RCC 7860 (cell line): ENCODE measurements at regions not wholly inside any gene's neighbourhood (a gene's known extent, or its start where the extent isn't known, plus 50 kb on each side); places are given as distances from the start of the nearest gene placed in this dataset.

Experiments
- DNase-seq: peaks from one replicate; pipeline ENCODE4 v3.0.0-alpha.2; 2015; ENCODE audit warnings: low spot score
- FAIRE-seq: peaks from 2 replicates; lab custom pipeline; 2012; peaks lifted over from hg19 to GRCh38; lab: Jason Lieb, UNC

DNA sequence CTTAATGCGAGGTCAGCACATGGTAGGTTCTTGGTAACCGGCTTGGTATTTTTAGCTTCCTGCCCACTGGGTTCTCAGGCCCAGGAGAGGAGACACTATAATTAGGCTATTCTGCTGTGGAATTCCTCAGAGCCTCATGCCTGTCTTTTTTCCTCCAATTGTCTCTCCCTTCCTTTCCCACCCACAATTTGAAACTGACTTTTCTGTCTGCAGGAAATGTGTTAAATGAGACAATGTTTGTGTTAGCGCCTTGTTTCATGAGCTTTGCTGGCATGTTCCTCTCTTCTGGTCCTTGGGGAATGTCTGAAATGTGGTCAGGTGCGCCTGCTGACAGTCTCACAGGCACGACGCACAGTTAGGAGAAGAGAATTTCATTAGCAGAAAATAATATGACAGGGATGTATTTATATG lies 223.6 kb upstream of the CTNNB1 start:
- DNase-seq (no peak), FAIRE-seq (no peak)

DNA sequence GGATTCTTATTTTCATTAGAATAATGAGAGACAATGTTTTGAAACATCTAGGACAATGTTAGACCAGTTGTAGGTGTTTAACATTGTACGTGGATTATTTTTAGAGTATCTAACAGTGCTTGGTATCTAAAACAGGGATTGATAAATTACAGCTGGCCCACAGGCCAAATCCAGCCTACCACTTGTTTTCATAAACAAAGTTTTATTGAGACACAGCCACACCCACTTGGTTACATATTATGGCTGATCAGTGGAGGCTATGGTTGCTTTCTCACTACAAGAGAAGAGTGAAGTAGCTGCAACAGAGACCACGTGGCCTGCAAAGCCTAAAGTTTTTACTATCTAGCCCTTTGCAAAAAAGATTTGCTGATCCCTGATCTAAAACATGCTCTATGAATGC lies 223.1 kb upstream of the CTNNB1 start:
- FAIRE-seq (no peak), DNase-seq (no peak)

DNA sequence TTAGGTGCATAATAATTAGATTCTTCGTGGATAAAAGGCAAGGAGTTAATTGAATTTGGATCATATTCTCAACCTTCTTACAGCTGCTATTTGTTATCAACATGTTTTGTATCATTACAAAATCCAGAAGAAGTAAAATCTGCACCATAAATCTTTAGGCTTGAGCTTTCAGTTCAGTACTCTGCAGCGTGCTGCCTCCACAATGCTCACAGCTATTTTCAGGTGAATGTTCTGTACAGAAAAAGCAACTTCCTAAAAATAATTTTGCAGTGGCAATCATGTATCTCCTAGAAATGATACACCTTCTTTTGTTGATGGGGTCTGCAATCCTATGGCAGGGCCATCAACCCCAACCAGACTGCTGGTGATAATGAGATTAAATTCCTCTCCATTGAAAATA lies 220.9 kb upstream of the CTNNB1 start:
- FAIRE-seq: no peak
- no peak for DNase-seq

DNA sequence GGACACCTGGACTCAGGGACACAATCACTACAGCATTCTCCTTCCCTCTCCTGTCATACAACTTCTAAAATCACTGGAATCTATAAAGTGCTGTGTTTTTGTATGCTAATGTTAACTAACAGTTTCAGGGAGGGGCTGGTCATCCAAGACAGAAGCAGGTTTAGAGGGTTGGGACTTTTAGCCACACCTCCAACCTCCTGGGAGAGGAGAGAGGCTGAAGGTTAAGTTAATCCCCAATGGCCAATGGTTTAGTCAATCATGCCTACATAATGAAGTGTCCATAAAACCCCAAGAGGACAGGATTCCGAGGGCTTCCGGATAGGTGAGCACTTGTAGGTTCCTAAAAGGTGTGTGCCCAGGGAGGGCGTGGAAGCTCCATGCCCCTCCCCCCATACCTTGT lies 219.3 kb upstream of the CTNNB1 start:
- DNase-seq (no peak), FAIRE-seq (no peak)

DNA sequence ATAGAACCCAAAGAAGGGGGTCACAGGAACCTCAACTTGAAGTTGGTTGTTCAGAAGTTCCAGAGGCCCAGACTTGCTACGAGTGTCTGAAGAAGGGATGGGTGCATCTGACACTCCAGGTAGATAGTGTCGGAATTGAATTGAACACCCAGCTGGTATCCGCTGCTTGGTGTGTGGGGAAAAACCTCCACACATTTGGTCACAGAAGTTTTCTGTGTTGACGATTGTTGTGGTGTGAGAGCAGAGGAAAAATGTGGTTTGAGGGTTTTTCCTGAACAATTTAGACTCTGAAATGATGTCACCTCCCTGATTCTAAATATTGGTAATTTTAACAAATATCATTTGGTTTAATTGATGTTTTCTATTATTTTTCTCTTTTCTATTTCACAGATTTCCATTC lies 218.8 kb upstream of the CTNNB1 start:
- DNase-seq (no peak), FAIRE-seq (no peak)

DNA sequence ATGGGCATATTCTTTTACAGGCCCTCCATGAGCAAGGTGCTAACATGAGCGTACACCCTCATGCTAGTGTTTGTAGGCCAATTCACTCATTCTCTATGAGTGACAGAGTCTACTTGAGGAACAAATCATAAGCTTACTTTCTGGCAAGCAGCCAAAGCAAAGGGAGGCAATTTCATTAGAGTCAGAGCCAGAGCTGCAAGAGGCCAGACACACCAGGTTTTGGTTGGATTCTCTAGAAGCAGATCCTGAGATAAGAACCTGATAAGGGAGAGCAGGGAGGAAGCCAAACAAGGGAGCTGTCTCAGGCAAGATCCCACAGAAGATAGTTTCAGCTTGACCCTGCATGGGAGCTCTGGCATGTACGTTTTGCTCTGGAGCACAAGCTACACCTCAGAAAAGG lies 214.1 kb upstream of the CTNNB1 start:
- DNase-seq: no peak
- no peak for FAIRE-seq

DNA sequence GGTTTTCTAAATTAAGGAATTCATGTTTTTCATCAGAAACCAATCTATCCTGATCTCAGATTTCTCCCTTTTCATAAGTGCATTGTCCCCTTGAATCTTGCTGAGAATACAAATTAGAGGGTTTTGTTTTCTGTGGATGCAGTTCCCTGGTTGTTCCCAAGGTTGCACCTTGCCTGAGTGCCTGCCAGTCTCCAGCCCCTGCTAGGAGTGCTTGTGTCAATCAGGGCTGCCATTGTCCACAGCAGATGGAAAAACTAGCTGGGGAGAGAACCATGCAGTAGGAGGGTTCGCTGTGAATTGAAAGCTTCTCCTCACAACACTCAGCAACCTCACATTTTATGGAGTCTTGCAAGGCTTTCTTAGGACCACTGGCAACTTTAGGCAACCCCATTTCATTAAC lies 210.8 kb upstream of the CTNNB1 start:
- FAIRE-seq (no peak), DNase-seq (no peak)

DNA sequence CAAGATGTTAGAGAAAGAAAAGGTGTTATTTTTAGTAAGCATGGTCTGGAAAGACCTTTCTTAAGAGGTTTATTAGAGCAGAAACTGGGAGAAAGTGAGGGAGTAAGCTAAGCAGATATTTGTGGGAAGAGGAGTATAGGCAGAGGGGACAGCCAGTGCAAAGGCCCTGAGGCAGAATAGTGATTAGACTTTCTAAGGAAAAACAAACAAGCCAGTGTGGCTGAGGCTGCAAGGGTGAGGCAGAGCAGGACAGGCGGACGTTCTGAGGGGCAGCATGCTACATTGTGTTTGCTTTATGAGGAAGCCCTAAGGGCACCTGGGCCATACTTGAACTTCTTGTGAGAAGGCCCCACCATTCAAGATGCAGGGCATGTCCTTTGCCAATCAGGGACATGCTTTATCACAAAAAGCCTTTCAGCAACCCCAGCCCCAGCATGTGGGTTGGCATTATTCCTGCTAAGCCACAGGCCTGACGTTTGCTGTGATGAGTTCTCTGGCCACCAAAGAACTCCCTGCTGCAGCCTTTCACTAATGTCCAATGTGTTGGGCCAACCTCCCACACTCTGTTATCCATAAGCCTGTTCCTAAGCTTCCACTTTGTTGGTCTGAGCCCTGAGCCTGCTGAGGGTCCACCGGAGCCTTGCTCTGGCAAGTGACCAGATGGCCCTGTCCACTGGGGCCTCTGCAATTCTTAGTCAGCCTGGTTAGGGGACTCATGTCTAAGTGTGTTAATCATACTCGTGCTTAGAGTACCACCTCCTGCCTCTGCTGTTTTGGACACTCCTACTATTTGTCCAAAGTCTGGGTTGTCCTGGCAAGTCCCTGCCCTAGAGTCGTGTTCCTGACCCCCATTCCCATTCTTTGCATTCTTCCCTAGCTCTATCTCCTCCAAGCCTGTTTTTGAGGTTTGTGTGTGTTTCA lies 209.9 kb upstream of the CTNNB1 start:
- DNase-seq (no peak), FAIRE-seq (no peak)

DNA sequence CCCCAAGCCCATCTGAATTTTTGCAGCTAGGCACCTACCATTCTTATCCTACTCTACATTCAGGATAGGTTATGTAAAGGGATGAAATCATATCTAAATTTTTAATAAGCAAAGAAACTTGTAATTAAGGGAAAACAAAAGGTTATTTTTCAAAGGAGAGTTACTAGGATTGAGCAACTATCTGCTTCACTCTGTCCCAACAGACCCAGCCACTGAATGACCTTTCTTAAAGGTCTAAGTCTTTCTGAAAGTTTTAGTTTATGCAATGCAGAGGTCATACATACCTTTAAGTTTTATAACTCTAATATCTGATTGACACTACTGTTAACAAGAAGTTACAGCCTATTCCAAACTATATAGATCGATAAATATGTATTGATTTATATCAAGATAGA lies 209.2 kb upstream of the CTNNB1 start:
- DNase-seq: no peak
- FAIRE-seq: no peak

DNA sequence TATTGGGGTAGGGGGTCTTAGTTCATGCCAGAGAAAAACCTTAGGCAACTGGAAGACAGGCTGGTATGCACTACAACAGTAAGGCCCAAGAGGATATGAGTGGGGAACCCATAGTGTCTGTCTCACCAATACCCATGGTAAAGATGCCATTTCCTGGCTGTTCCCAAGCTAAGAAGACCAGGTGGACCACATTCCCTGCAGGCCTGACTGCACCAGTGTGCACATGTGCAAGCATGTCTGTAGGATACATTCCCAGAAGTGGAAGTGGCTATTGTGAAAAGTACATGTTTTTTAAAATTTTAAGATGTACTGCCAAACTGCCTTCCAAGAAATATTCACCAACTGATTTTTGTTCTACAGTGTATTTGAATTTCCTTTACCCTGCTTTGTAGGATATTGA lies 207.3 kb upstream of the CTNNB1 start:
- FAIRE-seq (no peak), DNase-seq (no peak)

DNA sequence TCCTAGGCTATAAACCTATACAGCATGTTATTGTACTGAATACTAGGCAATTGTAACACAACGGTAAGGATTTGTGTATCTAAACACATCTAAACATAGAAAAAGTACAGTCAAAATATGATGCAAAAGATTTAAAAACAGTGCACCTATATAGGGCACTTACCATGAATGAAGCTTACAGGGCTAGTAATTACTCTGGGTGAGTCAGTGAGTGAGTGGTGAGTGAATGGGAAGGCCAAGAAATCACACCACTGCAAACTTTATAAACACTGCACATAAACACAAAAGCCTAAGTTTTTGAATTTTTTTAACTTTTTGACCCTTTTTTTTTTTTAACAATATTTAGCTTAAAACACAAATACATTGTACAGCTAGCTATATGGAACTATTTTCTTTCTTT lies 204.7 kb upstream of the CTNNB1 start:
- DNase-seq (no peak), FAIRE-seq (no peak)

DNA sequence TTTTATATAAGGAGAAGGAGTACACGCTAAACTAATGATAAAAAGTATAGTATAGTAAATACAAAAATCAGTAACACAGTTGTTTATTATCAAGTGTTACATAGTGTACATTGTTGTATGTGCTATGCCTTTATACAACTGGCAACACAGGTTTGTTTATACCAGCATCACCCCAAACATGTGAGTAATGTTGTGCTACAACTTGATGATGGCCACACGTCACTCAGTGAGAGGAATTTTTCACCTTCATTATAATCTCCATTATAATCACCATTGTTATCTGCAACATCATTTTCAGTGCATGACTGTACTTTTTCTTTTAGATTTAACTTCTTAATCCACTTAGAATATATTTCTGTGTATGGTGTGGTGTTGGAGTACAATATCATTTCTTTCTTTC lies 204.0 kb upstream of the CTNNB1 start:
- FAIRE-seq: no peak
- DNase-seq: no peak

DNA sequence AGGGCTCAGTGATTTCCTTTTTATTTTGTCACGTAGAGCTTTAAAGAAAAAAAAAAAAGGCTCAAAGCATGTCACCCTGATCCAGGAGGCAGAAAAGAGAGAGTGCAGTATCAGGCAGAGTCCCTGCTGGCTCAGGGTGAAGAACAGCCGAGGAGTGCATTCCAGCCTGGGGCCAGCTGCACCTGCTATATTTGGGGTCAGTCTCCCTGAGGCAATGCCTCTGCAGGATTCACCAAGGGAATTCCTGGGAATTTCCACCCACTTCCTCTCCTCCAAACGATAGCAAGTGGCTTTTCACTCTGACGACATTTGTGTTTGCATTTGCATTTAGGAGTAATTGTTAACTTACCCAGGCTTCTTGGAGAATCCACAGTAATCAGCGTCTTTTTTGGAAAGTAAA lies 202.9 kb upstream of the CTNNB1 start:
- no peak for FAIRE-seq
- DNase-seq: no peak

DNA sequence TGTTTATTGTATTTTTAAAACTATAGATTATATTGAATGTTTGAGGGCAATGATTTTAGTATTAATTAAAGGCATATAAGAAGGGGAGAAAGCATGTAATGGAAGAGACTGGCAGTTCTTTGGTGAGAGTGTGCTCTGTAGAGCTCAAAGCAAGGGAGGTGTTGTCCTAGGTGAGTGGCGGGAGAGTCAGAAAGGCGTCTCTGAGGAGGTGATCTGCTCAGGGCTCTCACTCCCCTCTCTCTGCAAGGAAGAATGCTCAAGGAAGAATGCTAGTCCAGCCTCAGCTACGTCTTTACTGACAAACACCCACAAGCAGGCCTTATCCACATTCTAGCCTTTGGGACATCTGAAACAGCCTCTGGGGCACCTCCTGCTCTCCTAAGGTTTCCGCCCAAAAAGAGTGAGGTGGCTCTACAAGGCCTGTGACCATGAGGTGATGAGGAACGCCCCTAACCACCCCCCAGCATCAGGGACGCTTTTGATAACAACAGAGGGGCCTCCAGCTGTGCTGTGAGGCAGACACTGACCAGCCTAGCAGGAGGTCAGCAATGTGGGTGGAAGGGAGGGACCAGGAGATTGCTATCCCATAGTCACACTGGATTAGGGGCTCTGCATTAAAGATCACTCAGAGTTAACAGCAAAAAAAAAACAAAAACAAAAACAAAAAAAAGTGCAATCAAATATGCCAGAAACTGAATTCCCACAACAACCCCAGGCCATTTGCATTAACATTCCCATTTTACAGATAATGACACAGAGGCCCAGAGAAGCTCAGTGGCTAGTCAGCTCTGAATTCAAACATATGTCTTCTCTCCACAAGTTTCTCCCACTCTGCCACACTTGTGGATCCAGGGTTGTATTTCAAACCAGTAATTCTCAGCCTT lies 202.2 kb upstream of the CTNNB1 start:
- FAIRE-seq (no peak), DNase-seq (no peak)

DNA sequence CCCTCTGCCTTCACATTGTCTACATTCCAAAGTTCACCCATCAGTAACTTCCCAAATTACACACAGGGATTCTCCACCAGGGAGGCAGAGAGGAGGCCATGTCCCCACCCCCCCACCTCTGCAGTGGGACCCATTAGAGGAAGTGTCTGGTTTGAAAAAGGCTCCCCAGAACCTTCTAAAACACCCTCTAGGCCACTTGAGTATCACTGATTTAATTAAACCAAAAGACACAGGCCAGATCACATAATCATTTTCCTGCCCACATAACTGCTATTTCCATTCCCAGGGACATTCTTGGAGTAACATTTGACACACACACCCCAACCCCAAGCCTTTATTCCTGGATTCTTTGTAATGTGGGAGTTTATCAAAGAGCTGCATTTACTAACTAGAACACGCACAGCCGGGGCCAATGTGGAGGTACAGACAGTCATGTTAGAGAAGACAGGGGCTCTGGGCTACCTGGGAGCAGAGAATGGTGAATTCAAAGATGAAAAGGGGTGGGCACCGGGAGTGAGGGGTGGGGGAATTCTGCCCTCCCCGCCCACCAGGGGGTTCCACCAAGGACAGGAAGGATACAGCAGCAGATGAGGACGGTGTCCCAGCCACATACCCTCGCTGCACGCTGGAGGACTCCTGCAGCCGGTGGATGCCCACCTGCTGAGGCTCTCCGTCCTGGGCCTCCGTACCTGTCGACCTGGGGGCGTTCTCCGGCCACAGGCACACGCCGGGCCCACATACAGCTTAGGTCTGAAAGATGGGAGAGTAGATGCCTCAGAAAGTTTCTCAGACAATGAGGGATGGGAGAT lies 201.4 kb upstream of the CTNNB1 start:
- FAIRE-seq (no peak), DNase-seq (no peak)

DNA sequence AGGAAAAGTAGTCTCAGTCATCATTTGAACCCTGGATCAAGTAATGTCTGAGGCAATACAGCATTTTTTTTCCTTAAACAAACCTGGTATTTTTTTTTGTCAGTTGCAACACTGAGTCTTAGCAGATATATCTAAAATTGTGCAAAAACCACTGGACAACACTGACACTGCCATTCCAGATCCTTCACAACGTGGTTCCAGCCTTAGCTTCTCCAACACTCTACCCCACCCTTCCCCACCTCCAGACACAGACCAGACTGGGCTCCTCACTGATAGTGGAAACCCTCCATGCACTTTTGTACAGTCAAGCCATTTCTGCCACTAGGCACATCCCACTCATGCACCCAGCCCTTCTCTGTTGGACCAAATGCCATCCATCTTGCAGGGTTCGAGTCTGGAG lies 199.6 kb upstream of the CTNNB1 start:
- FAIRE-seq (no peak), DNase-seq (no peak)

DNA sequence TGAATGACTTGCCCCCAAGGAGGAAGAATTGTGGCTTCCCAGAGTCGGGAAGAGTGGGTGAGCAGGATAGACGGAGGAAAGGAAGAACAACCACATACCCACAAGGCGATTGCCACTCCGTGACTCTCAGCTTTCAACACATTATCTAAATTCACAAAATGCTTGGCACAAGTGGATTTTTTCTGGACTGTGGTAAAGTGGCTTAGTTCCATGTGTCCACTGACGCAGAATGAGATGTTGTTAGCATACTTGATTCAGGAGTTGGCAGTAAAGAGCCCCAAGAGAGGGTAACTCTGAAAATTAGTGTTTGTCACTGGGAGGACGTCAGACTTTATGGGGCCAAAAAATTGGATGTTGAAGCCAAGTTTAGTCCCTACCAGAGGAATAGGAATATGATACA lies 198.8 kb upstream of the CTNNB1 start:
- no peak for DNase-seq
- no peak for FAIRE-seq

DNA sequence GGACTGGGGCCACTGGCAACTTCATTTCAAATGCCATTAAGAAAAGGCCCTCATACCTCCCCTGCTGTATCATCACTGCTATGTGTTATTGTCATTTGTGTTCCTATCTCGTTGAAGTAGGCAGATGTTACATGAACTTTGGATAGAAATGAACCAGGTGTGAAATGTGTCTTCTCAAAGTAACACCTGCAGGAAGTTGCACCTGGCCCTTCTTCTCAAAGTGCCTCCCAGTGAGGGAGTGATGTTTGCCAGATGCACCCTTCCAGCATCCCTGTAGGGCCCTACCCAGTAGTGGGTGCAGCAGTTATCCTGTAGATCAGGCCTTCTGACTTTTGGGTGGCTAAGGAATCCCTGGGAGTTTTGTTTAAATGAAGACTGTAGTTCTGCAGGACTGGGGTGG lies 197.7 kb upstream of the CTNNB1 start:
- no peak for FAIRE-seq
- DNase-seq: no peak

DNA sequence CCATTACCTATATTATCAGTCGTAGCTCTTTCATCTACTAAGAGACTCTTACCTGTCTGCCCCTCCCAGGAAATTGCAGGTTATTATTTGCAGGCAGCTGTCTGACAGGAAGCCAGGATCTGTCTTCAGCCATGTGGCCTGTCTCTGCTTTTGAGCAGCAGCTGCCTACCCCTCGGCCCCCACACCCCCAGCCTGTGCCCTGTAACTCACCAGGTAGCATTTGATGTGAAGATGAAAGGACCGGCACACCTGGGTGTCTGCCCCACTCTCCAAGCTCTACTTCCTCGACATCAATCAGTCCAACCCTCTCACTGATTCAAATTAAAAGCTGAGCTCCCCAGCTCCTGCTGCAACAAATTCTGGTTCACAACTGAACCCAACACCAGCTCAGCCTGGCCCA lies 197.2 kb upstream of the CTNNB1 start:
- DNase-seq (no peak), FAIRE-seq (no peak)

DNA sequence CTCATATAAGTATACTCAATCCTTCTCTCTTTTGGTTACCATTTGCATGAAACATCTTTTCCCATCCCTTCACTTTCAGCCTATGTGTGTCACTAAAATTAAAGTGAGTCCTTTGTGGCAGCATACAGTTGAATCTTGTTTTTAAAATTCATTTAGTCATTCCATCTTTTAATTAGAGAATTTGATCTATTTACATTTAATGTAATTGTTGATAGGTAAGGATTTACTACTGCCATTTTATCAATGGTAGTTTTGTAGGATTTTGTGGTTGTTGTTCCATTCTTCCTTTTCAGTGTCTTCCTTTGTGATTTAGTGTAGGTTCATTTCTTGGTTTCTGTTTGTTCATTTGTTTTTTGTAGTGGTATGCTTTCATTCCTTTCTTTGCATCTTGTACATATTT lies 191.9 kb upstream of the CTNNB1 start:
- no peak for DNase-seq
- FAIRE-seq: no peak

DNA sequence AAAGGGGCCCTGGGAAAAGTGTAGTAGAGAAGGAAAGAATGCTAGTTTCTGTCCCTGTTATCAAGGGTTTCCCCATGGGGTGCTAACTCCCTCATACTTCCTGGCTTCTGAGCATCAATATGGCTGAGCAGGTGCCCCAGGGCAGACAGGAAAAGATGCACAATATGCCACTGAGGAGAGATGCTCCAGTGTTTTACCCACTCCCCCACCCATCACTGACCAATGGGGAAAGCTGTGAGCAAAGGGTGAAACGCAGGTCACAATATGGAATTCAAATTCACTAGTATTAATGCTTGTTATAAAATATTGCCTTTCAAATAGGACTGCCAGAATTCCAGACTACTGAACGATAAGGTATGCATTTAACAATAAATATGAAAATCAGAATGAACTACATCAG lies 187.5 kb upstream of the CTNNB1 start:
- FAIRE-seq (no peak), DNase-seq (no peak)
